Spleen (tissue), 11 donors: ENCODE measurements at regions not wholly inside any gene's neighbourhood (a gene's known extent, or its start where the extent isn't known, plus 50 kb on each side); places are given as distances from the start of the nearest gene placed in this dataset.

Source experiments
- DNase-seq: peaks from one replicate; pipeline ENCODE4 v3.0.0-alpha.2; 2020
- H3K27ac ChIP-seq, 8 donors: fragments of 200-600 bp; sonication (generic) in 7 of 8; 1 replicate in 4 of 8; 2 replicates in 4 of 8; pipeline versions ENCODE4 v1.5.0 to v1.8.0; 2016 to 2021; ENCODE audit warnings: inconsistent platforms in 4 of 8, mild to moderate bottlenecking in 4 of 8, moderate library complexity in 1 of 8
- H3K27me3 ChIP-seq, 7 donors: fragments of 200-600 bp; sonication (generic) in 6 of 7; replicated peaks in 1 of 7; 1 replicate in 4 of 7; 2 replicates in 3 of 7; pipeline versions ENCODE4 v1.5.0 to v1.8.0; 2016 to 2021; ENCODE audit warnings: inconsistent platforms in 3 of 7, mild to moderate bottlenecking in 1 of 7
- H3K36me3 ChIP-seq, 6 donors: fragments of 200-600 bp; sonication (generic) in 5 of 6; 1 replicate in 4 of 6; 2 replicates in 2 of 6; pipeline versions ENCODE4 v1.5.0 to v1.8.0; 2016 to 2021; ENCODE audit warnings: inconsistent platforms in 2 of 6
- H3K4me1 ChIP-seq, 6 donors: fragments of 200-600 bp; sonication (generic) in 5 of 6; 1 replicate in 3 of 6; 2 replicates in 3 of 6; pipeline versions ENCODE4 v1.5.0 to v1.8.0; 2016 to 2021; ENCODE audit warnings: inconsistent platforms in 3 of 6
- H3K4me3 ChIP-seq, 8 donors: fragments of 200-600 bp; sonication (generic) in 7 of 8; 1 replicate in 4 of 8; 2 replicates in 4 of 8; pipeline versions ENCODE4 v1.5.0 to v1.8.0; 2016 to 2021; ENCODE audit warnings: inconsistent platforms in 4 of 8, mild to moderate bottlenecking in 4 of 8, moderate library complexity in 2 of 8
- H3K9me3 ChIP-seq, 8 donors: fragments of 200-600 bp; sonication (generic) in 7 of 8; 1 replicate in 4 of 8; 2 replicates in 4 of 8; pipeline versions ENCODE4 v1.5.0 to v1.8.0; 2016 to 2021; ENCODE audit warnings: inconsistent platforms in 4 of 8
- POLR2A ChIP-seq, 3 donors: fragments of 450-650 bp; IDR thresholded peaks; one replicate each; pipeline ENCODE4 v1.5.1; 2017; ENCODE audit warnings: antibody characterized with exemption in 3 of 3, mild to moderate bottlenecking in 1 of 3
- POLR2AphosphoS5 ChIP-seq, 3 donors: sonication (generic); formaldehyde crosslinking; IDR thresholded peaks; one replicate each; pipeline ENCODE4 v1.5.1; 2017; ENCODE audit warnings: antibody characterized with exemption in 3 of 3
- WGBS, 5 donors: extraction: QIAGEN DNeasy Blood & Tissue Kit in 3 of 5; methylation state at CpG; one replicate each; pipeline versions ENCODE4 v1.1.5 to v1.1.7; 2013 to 2018; 5-methylcytosine and 5-hydroxymethylcytosine counted together
- intact Hi-C: fragments of 100-400 bp; cut with DNase I; formaldehyde crosslinking; loops from one replicate; pipeline ENCODE4 v1.15.0; 2023; ENCODE audit warnings: low total_unique reads
- TF ChIP-seq, protein P1 (sequence below), 11 experiments: fragments of 200-600 bp in 7 of 11; fragments of 450-650 bp in 4 of 11; sonication (generic) in 4 of 11; IDR thresholded peaks in 8 of 11; conservative IDR thresholded peaks in 3 of 11; 1 replicate in 7 of 11; 2 replicates in 4 of 11; pipeline versions ENCODE4 v1.4.0 to v1.8.0; 2016 to 2021; ENCODE audit warnings: antibody characterized with exemption in 11 of 11, inconsistent platforms in 4 of 11, mild to moderate bottlenecking in 1 of 11
- donor health status: healthy with polysubstance abuse.
- donor health status: DM: no; HTN: no; CAD: no; lungs with moderate emphysema.
- donor health status: DM: no; HTN: no; CAD: no.
- donor health status: Bipolar disorder and iron deficiency.
- donor health status: healthy.
- donor health status: DM: no; HTN: no; CAD: no.
- donor health status: DM: yes; HTN: yes; CAD: no.

- Histone ChIP-seq H3K27me3 (no peaks in the 10 kb centered on the region), H3K27ac (no peak overlapping the region), H3K9me3 (peaks cover 0 to 68% (median 45%) of the 10 kb centered on the region in 8 donors), H3K36me3 (no peaks in the 10 kb centered on the region), H3K4me1 (no peaks in the 10 kb centered on the region), H3K4me3 (no peak overlapping the region)
- intact Hi-C loops: no loop called here
- no peak for DNase-seq
- TF ChIP-seq, protein P1, sequence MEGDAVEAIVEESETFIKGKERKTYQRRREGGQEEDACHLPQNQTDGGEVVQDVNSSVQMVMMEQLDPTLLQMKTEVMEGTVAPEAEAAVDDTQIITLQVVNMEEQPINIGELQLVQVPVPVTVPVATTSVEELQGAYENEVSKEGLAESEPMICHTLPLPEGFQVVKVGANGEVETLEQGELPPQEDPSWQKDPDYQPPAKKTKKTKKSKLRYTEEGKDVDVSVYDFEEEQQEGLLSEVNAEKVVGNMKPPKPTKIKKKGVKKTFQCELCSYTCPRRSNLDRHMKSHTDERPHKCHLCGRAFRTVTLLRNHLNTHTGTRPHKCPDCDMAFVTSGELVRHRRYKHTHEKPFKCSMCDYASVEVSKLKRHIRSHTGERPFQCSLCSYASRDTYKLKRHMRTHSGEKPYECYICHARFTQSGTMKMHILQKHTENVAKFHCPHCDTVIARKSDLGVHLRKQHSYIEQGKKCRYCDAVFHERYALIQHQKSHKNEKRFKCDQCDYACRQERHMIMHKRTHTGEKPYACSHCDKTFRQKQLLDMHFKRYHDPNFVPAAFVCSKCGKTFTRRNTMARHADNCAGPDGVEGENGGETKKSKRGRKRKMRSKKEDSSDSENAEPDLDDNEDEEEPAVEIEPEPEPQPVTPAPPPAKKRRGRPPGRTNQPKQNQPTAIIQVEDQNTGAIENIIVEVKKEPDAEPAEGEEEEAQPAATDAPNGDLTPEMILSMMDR (IDR thresholded peaks at IDR 0.05 in 8 of 11, conservative IDR thresholded peaks at IDR 0.05 in 3 of 11): no peak
- TF ChIP-seq POLR2A (IDR thresholded peaks at IDR 0.05) (no peak), POLR2AphosphoS5 (IDR thresholded peaks at IDR 0.05) (no peak)
- WGBS, 5 donors: 50 to 59% (median 55%) methylated on average over 2 of the region's 2 CpGs
Measured at GRCh38 chr9:12141422-12141821, 551.8 kb upstream of the TYRP1 start.

DNA sequence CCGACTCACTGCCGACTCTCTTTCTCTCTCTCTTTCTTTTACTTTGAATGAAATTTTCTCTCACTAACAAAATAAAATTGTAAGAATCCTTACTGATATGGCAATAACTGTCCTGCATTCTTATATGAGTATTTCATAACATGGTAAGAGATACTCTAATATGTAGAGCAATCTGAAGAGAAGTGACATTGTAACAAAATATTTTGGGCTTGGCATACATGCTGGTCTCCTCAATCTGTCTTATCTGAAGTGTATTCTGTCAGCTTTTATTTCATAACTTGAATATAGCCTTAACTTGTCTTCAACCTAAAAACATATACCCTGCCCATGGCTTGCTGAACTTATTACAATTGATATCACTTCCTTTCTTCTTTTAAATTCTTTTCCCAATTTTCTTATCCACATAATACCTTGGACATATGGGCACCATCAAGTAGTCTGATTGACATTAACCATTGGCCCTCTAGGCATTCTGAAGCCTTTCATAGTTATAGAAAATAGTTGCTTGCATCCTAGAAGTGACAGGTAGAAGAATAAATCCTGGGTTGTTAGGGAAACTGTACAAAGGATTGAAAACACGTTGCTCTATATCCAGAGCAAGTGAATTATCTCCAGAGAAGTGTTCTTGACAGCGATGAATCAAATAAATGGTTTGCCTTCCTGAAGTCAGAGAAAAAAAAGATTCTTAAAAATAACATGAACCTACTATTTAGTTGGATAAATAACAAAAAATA, 537.6 kb upstream of the TYRP1 start:
- WGBS, 5 donors: 65 to 81% (median 72%) methylated on average over 4 of the region's 4 CpGs

GRCh38 chr9:12162181-12162815, 530.9 kb upstream of the TYRP1 start:
- H3K4me1 ChIP-seq: no peaks in the 10 kb centered on the region
- peaks cover 0 to 3% (median 0%) of the 10 kb centered on the region in 8 donors for H3K9me3 ChIP-seq
- no peaks in the 10 kb centered on the region for H3K27me3 ChIP-seq
- WGBS, 5 donors: 75 to 85% (median 78%) methylated on average over 10 of the region's 10 CpGs
- H3K27ac ChIP-seq: no peak overlapping the region
- no peak for TF ChIP-seq POLR2AphosphoS5 (IDR thresholded peaks at IDR 0.05)
- TF ChIP-seq POLR2A (IDR thresholded peaks at IDR 0.05): no peak
- TF ChIP-seq, protein P1 (IDR thresholded peaks at IDR 0.05 in 8 of 11, conservative IDR thresholded peaks at IDR 0.05 in 3 of 11): no peak
- no peak for DNase-seq
- no peaks in the 10 kb centered on the region for H3K36me3 ChIP-seq
- intact Hi-C loops: no loop called here
- H3K4me3 ChIP-seq: no peak overlapping the region

More for the DNA sequence above, 537.6 kb upstream of the TYRP1 start:
- Histone ChIP-seq H3K36me3 (no peaks in the 10 kb centered on the region), H3K4me1 (no peaks in the 10 kb centered on the region), H3K9me3 (peaks cover 0 to 6% (median 0%) of the 10 kb centered on the region in 8 donors), H3K4me3 (no peak overlapping the region), H3K27ac (no peak overlapping the region), H3K27me3 (no peaks in the 10 kb centered on the region)
- TF ChIP-seq, protein P1 (IDR thresholded peaks at IDR 0.05 in 8 of 11, conservative IDR thresholded peaks at IDR 0.05 in 3 of 11): no peak
- TF ChIP-seq POLR2A (IDR thresholded peaks at IDR 0.05) (no peak), POLR2AphosphoS5 (IDR thresholded peaks at IDR 0.05) (no peak)
- DNase-seq: no peak
- intact Hi-C loops: no loop called here

DNA sequence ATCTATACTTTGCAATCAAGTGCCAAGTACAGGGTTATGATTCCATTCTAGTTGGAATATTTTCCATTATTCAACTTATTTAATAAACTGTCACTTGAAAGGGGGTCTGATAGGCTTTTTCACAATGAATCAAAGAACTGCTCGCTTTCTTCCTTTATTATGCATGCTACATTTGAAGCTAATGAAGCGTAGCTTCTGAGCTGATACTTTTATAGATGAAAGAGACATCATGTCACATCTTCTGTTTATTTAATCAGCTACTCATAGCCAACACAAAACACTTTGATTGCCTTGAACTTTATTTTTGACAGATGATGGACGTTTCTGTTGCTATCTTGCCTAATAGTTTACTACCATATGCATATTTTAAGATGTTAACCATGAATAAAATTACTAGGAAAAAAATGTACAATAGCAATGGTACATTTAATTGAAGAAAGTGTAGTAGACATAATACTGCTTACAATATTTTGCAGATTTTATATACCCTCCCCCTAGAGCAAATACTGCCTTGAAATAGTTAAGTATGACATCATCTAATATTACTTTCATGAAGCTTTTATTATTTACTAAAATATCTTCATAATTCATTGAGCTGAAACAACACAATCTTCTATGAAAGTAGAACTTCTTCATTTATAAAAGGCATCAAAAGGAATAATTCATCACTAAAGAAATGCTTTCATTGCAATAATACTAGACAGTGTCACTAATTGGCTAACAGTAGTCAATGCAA, 529.3 kb upstream of the TYRP1 start:
- Histone ChIP-seq H3K27me3 (no peaks in the 10 kb centered on the region), H3K4me1 (no peaks in the 10 kb centered on the region), H3K4me3 (no peak overlapping the region), H3K36me3 (no peaks in the 10 kb centered on the region), H3K27ac (no peak overlapping the region), H3K9me3 (peaks cover 0 to 7% (median 0%) of the 10 kb centered on the region in 8 donors)
- DNase-seq: no peak
- intact Hi-C loops: no loop called here
- no peak for TF ChIP-seq POLR2A (IDR thresholded peaks at IDR 0.05)
- TF ChIP-seq, protein P1 (IDR thresholded peaks at IDR 0.05 in 8 of 11, conservative IDR thresholded peaks at IDR 0.05 in 3 of 11): no peak
- no peak for TF ChIP-seq POLR2AphosphoS5 (IDR thresholded peaks at IDR 0.05)
- WGBS, 5 donors: 61 to 75% (median 67%) methylated on average over 3 of the region's 3 CpGs
